Psoas muscle (tissue), 7 donors: ENCODE measurements at regions not wholly inside any gene's neighbourhood (a gene's known extent, or its start where the extent isn't known, plus 50 kb on each side); places are given as distances from the start of the nearest gene placed in this dataset.

Source experiments
- ATAC-seq, 4 donors: fragments of 200-7000 bp; cut with Tn5 transposase; one replicate each; pipeline ENCODE4 v1.9.1; 2020; ENCODE audit warnings: moderate library complexity in 3 of 4, mild to moderate bottlenecking in 2 of 4
- DNase-seq, 2 donors: peaks; one replicate each; pipeline ENCODE4 v3.0.0-alpha.2; 2020
- H3K27ac ChIP-seq: fragments of 200-600 bp; one replicate; pipeline ENCODE4 v1.8.0; 2022
- H3K27me3 ChIP-seq, 3 donors: fragments of 200-600 bp in 1 of 3; one replicate each; pipeline versions ENCODE4 v1.6.1 to v1.8.0; 2013 to 2022; ENCODE audit warnings: low read length in 2 of 3, mild to moderate bottlenecking in 2 of 3, moderate library complexity in 1 of 3; ENCODE audit not compliant: insufficient read depth in 3 of 3
- H3K36me3 ChIP-seq, 2 donors: fragments of 200-600 bp in 1 of 2; one replicate each; pipeline versions ENCODE4 v1.6.1 to v1.8.0; 2013 to 2022; ENCODE audit warnings: low read depth in 1 of 2, mild to moderate bottlenecking in 1 of 2, moderate library complexity in 1 of 2; ENCODE audit not compliant: insufficient read depth in 1 of 2
- H3K4me1 ChIP-seq: fragments of 200-600 bp; one replicate; pipeline ENCODE4 v1.8.0; 2022
- H3K4me3 ChIP-seq: fragments of 200-600 bp; one replicate; pipeline ENCODE4 v1.8.0; 2022; ENCODE audit warnings: mild to moderate bottlenecking
- H3K9me3 ChIP-seq: fragments of 200-600 bp; one replicate; pipeline ENCODE4 v1.8.0; 2022
- WGBS, 3 donors: extraction: QIAGEN DNeasy Blood & Tissue Kit; methylation state at CpG; one replicate each; pipeline versions ENCODE4 v1.1.6 to v1.1.7; 2013; 5-methylcytosine and 5-hydroxymethylcytosine counted together
- intact Hi-C, 2 donors: fragments of 100-400 bp; cut with DNase I; formaldehyde crosslinking; loops; one replicate each; pipeline versions ENCODE4 v1.11.0 to v1.14.2; 2022
- TF ChIP-seq, protein P1 (sequence below): fragments of 200-600 bp; IDR thresholded peaks from one replicate; pipeline ENCODE4 v1.8.0; 2022; ENCODE audit warnings: antibody characterized with exemption
- donor health status: healthy with polysubstance abuse.
- donor health status: DM: no; HTN: no; CAD: no; lungs with moderate emphysema.
- donor health status: Bipolar disorder and iron deficiency.
- donor health status: healthy.
- donor health status: DM: yes; HTN: yes; CAD: no.
- donor health status: DM: no; HTN: no; CAD: no.
- donor health status: DM: yes; HTN: yes; CAD: no.

DNA sequence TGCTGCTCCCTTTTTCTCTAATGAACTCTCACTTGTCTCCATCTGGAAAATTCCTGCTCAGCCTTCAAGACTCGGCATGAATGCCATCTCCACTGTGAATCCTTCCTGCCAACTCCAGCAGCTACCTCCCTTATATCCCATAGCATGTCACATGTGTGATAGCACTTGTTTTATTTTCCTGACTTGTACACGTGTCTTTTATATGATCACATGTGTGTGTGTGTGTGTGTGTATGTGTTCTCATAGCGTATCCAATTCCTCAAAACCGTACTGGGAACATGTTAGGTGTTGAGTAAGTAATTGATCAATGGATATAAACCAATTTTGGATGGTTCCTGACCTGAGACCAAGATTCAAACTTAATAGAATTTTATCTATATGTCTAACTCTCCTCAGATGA is 1107.7 kb downstream of the GALC start:
- DNase-seq (no peak), ATAC-seq (no peak)
- 72 to 86% (median 73%) methylated on average over 4 of the region's 4 CpGs for WGBS, 3 donors
- TF ChIP-seq, protein P1, sequence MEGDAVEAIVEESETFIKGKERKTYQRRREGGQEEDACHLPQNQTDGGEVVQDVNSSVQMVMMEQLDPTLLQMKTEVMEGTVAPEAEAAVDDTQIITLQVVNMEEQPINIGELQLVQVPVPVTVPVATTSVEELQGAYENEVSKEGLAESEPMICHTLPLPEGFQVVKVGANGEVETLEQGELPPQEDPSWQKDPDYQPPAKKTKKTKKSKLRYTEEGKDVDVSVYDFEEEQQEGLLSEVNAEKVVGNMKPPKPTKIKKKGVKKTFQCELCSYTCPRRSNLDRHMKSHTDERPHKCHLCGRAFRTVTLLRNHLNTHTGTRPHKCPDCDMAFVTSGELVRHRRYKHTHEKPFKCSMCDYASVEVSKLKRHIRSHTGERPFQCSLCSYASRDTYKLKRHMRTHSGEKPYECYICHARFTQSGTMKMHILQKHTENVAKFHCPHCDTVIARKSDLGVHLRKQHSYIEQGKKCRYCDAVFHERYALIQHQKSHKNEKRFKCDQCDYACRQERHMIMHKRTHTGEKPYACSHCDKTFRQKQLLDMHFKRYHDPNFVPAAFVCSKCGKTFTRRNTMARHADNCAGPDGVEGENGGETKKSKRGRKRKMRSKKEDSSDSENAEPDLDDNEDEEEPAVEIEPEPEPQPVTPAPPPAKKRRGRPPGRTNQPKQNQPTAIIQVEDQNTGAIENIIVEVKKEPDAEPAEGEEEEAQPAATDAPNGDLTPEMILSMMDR: no peak
- Histone ChIP-seq H3K4me1 (no peaks in the 10 kb centered on the region), H3K27me3 (no peaks in the 10 kb centered on the region), H3K27ac (no peak overlapping the region), H3K4me3 (no peak overlapping the region), H3K36me3 (no peaks in the 10 kb centered on the region), H3K9me3 (peaks cover 4% of the 10 kb centered on the region)
- intact Hi-C loops: no loop called here

DNA sequence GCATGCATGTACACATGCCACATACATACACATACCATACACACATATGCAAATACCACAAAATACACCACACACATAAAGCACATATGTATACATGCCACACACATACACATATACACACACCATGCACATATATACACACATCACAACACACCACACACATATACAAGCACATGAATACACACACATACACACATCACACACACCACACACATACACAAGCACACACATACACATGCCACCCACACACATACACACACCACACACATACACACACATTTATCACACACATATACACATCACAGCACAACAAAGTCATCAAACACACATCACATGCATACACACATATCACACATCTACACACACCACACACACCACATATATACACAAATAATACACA is 1108.5 kb downstream of the GALC start:
- intact Hi-C loops: no loop called here
- Histone ChIP-seq H3K36me3 (no peaks in the 10 kb centered on the region), H3K4me1 (no peaks in the 10 kb centered on the region), H3K27ac (no peak overlapping the region), H3K9me3 (peaks cover 4% of the 10 kb centered on the region), H3K27me3 (no peaks in the 10 kb centered on the region), H3K4me3 (no peak overlapping the region)
- DNase-seq (no peak), ATAC-seq (no peak)
- TF ChIP-seq, protein P1: no peak

DNA sequence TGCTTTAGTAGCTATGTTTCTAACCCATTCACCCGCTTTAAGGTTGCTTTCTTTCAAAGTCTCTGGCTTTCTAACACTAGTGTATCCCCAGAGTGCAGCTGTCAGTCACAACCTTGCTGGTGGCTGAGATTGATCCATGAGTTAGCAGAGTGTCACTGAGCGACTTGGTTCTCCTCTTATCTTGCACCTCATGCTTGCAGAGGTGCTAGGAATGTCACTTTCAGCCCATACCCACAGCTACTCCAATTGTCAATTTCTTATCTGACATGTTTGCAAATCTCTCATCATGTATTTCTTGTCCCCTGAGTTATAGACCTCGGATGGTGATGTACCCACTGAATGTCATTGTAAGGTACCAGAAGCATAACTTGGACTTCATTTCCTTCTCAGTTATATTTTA is 1110.2 kb downstream of the GALC start:
- DNase-seq: no peak
- no peak for ATAC-seq
- Histone ChIP-seq H3K36me3 (no peaks in the 10 kb centered on the region), H3K27me3 (no peaks in the 10 kb centered on the region), H3K9me3 (peaks cover 4% of the 10 kb centered on the region), H3K27ac (no peak overlapping the region), H3K4me1 (no peaks in the 10 kb centered on the region), H3K4me3 (no peak overlapping the region)
- intact Hi-C loops: no loop called here
- WGBS, 3 donors: 67 to 80% (median 68%) methylated on average over 3 of the region's 3 CpGs
- TF ChIP-seq, protein P1: no peak

DNA sequence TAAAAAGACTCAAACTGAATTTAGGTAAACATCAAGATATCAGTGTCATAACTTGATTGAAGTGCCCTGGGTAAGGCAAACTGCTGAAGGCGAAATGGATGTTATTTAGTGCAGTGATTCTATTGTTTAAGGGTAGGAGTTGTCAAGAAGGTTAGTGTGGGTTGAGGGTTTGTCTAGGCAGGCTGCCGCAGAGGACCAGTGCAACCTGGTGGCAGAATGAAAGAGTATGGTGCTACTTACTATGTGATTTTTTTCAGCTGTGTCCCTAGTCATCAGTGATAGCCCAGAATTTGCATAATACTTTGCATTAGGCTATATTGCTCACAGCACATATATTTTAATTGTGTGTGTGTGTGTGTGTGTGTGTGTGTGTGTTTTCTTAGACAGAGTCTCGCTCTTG is 1127.0 kb downstream of the GALC start:
- no peak overlapping the region for H3K27ac ChIP-seq
- no peaks in the 10 kb centered on the region for H3K4me1 ChIP-seq
- TF ChIP-seq, protein P1: no peak
- no peak for DNase-seq
- no peaks in the 10 kb centered on the region for H3K27me3 ChIP-seq
- no peaks in the 10 kb centered on the region for H3K36me3 ChIP-seq
- H3K4me3 ChIP-seq: no peak overlapping the region
- intact Hi-C loops: no loop called here
- ATAC-seq: no peak
- WGBS, 3 donors: 93 to 99% (median 96%) methylated on average over 3 of the region's 3 CpGs
- H3K9me3 ChIP-seq: no peaks in the 10 kb centered on the region

DNA sequence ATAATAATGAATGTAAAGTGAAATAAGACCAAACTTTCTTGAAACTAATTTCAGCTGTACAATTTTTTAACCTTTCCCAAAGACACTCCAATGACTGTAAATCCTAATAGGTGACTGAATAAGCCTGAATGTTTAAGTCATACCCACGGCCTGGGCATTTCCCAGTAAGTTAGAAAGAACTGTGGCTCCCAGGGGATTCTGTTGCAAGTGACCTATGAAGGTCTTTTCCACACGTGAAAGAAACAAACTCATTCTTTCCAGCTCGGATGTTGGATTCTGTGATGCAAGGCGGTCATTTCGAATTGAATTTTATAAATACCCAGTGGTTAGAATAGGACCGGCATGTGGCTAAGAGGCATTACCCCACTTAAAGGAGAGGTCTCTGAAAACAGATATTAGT is 1134.4 kb downstream of the GALC start:
- no peaks in the 10 kb centered on the region for H3K4me1 ChIP-seq
- DNase-seq: no peak
- no peak for ATAC-seq
- intact Hi-C loops: no loop called here
- no peaks in the 10 kb centered on the region for H3K9me3 ChIP-seq
- H3K27me3 ChIP-seq: no peaks in the 10 kb centered on the region
- H3K27ac ChIP-seq: no peak overlapping the region
- no peak overlapping the region for H3K4me3 ChIP-seq
- TF ChIP-seq, protein P1: no peak
- WGBS, 3 donors: 57 to 65% (median 64%) methylated on average over 6 of the region's 6 CpGs
- no peaks in the 10 kb centered on the region for H3K36me3 ChIP-seq
